ENCODE measurements at regions not wholly inside any gene's neighbourhood (a gene's known extent, or its start where the extent isn't known, plus 50 kb on each side); places are given as distances from the start of the nearest gene placed in this dataset.

- no peak for TF ChIP-seq KLF6 (CRISPR knock-in tag; IDR thresholded peaks at IDR 0.05; ENCODE audit: borderline replicate concordance)
- no peak for TF ChIP-seq BCL6 (CRISPR knock-in tag; IDR thresholded peaks at IDR 0.05)
- TF ChIP-seq TAF1 (IDR thresholded peaks at IDR 0.05; ENCODE audit: control insufficient read depth, extremely low read depth, insufficient read depth, low read length, severe bottlenecking), result no peak
- TF ChIP-seq ZNF41 (CRISPR knock-in tag; conservative IDR thresholded peaks at IDR 0.05), result no peak
- TF ChIP-seq FOXJ2 (tag; IDR thresholded peaks at IDR 0.05), result no peak
- no peak for TF ChIP-seq XRCC3 (IDR thresholded peaks at IDR 0.05)
- TF ChIP-seq POLR3A (IDR thresholded peaks at IDR 0.05; ENCODE audit: borderline replicate concordance, extremely low read depth, insufficient read depth, insufficient read length), result no peak
- TF ChIP-seq NR2F6 (CRISPR knock-in tag; IDR thresholded peaks at IDR 0.05), result no peak
- TF ChIP-seq, protein P1, sequence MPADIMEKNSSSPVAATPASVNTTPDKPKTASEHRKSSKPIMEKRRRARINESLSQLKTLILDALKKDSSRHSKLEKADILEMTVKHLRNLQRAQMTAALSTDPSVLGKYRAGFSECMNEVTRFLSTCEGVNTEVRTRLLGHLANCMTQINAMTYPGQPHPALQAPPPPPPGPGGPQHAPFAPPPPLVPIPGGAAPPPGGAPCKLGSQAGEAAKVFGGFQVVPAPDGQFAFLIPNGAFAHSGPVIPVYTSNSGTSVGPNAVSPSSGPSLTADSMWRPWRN (IDR thresholded peaks at IDR 0.05; ENCODE audit: low read depth), result no peak
- TF ChIP-seq, protein P2, sequence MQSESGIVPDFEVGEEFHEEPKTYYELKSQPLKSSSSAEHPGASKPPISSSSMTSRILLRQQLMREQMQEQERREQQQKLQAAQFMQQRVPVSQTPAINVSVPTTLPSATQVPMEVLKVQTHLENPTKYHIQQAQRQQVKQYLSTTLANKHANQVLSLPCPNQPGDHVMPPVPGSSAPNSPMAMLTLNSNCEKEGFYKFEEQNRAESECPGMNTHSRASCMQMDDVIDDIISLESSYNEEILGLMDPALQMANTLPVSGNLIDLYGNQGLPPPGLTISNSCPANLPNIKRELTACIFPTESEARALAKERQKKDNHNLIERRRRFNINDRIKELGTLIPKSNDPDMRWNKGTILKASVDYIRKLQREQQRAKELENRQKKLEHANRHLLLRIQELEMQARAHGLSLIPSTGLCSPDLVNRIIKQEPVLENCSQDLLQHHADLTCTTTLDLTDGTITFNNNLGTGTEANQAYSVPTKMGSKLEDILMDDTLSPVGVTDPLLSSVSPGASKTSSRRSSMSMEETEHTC (IDR thresholded peaks at IDR 0.05), result no peak
These were observed 111.3 kb downstream of the LRATD1 start (continued) for GRCh38 chr2:14743861-14744260.

Measured in K562 (cell line).